Trophoblast cell (in vitro differentiated cells and primary cell): ENCODE measurements at regions not wholly inside any gene's neighbourhood (a gene's known extent, or its start where the extent isn't known, plus 50 kb on each side); places are given as distances from the start of the nearest gene placed in this dataset.
"Not testable (repeated sequence)": the region's sequence is repeated elsewhere in the genome, so short reads cannot be mapped to it uniquely, and the experiment has no call there.

Experiments
- DNase-seq, 2 donors: peaks; one replicate each; pipeline ENCODE4 v3.0.0-alpha.2; 2016
- H2AFZ ChIP-seq: 2 replicates; pipeline ENCODE4 v1.6.1; 2013; ENCODE audit warnings: low read length, moderate library complexity, mild to moderate bottlenecking; ENCODE audit not compliant: insufficient read depth, poor library complexity
- H2AK5ac ChIP-seq: 2 replicates; pipeline ENCODE4 v1.6.1; 2013; ENCODE audit warnings: mild to moderate bottlenecking, low read length
- H2BK120ac ChIP-seq: 2 replicates; pipeline ENCODE4 v1.6.1; 2013; ENCODE audit warnings: low read length, mild to moderate bottlenecking, moderate library complexity; ENCODE audit not compliant: insufficient read depth, poor library complexity
- H2BK12ac ChIP-seq: 2 replicates; pipeline ENCODE4 v1.6.1; 2013; ENCODE audit warnings: mild to moderate bottlenecking, low read length, moderate library complexity
- H2BK5ac ChIP-seq: 2 replicates; pipeline ENCODE4 v1.6.1; 2013; ENCODE audit warnings: low read length, low read depth, moderate library complexity, mild to moderate bottlenecking; ENCODE audit not compliant: poor library complexity
- H3K14ac ChIP-seq: 2 replicates; pipeline ENCODE4 v1.6.1; 2013; ENCODE audit warnings: mild to moderate bottlenecking, low read length
- H3K18ac ChIP-seq: 2 replicates; pipeline ENCODE4 v1.6.1; 2013; ENCODE audit warnings: mild to moderate bottlenecking, low read length
- H3K23ac ChIP-seq: 2 replicates; pipeline ENCODE4 v1.6.1; 2013; ENCODE audit warnings: low read length
- H3K27ac ChIP-seq: 2 replicates; pipeline ENCODE4 v1.5.1; 2013; ENCODE audit warnings: low read depth, mild to moderate bottlenecking, inconsistent platforms, low read length, moderate library complexity
- H3K27me3 ChIP-seq: 2 replicates; pipeline ENCODE4 v1.6.1; 2013; ENCODE audit warnings: inconsistent platforms, mild to moderate bottlenecking, low read length, moderate library complexity; ENCODE audit not compliant: insufficient read depth
- H3K36me3 ChIP-seq, 2 experiments: 1 replicate in 1 of 2; 2 replicates in 1 of 2; pipeline ENCODE4 v1.6.1; 2013; ENCODE audit warnings: low read length in 2 of 2, mild to moderate bottlenecking in 2 of 2, moderate library complexity in 1 of 2; ENCODE audit not compliant: insufficient read depth in 2 of 2, control insufficient read depth in 1 of 2
- H3K4ac ChIP-seq: 2 replicates; pipeline ENCODE4 v1.6.1; 2013; ENCODE audit warnings: low read depth, mild to moderate bottlenecking, low read length, moderate library complexity
- H3K4me1 ChIP-seq, 2 experiments: 1 replicate in 1 of 2; 2 replicates in 1 of 2; pipeline ENCODE4 v1.6.1; 2013; ENCODE audit warnings: low read length in 2 of 2, mild to moderate bottlenecking in 2 of 2, moderate library complexity in 1 of 2; ENCODE audit not compliant: insufficient read depth in 2 of 2, control insufficient read depth in 1 of 2
- H3K4me2 ChIP-seq: 2 replicates; pipeline ENCODE4 v1.6.1; 2013; ENCODE audit warnings: inconsistent platforms, mild to moderate bottlenecking, low read length, moderate library complexity
- H3K4me3 ChIP-seq: 2 replicates; pipeline ENCODE4 v1.5.1; 2013; ENCODE audit warnings: mild to moderate bottlenecking, low read depth, low read length, inconsistent platforms
- H3K79me1 ChIP-seq: one replicate; pipeline ENCODE4 v1.6.1; 2013; ENCODE audit warnings: low read length
- H3K79me2 ChIP-seq: 2 replicates; pipeline ENCODE4 v1.6.1; 2013; ENCODE audit warnings: low read length, mild to moderate bottlenecking; ENCODE audit not compliant: control insufficient read depth, insufficient read depth, poor library complexity
- H3K9ac ChIP-seq: 2 replicates; pipeline ENCODE4 v1.6.1; 2013; ENCODE audit warnings: mild to moderate bottlenecking, low read length
- H3K9me3 ChIP-seq: 2 replicates; pipeline ENCODE4 v1.6.1; 2013; ENCODE audit warnings: low read depth, mild to moderate bottlenecking, control low read depth, inconsistent platforms, low read length; ENCODE audit not compliant: insufficient read depth
- H4K12ac ChIP-seq: 2 replicates; pipeline ENCODE4 v1.6.1; 2013; ENCODE audit warnings: low read depth, mild to moderate bottlenecking, low read length, moderate library complexity
- H4K8ac ChIP-seq: 2 replicates; pipeline ENCODE4 v1.6.1; 2013; ENCODE audit warnings: low read depth, mild to moderate bottlenecking, low read length, moderate library complexity
- H4K91ac ChIP-seq: one replicate; pipeline ENCODE4 v1.6.1; 2013; ENCODE audit warnings: low read depth, mild to moderate bottlenecking, low read length, moderate library complexity
- WGBS: extraction: QIAGEN DNeasy Blood & Tissue Kit; methylation state at CpG from one replicate; pipeline ENCODE4 v1.1.7; 2013; ENCODE audit warnings: missing lambda C conversion rate; ENCODE audit not compliant: insufficient read length, insufficient coverage; ENCODE audit errors: extremely low coverage; 5-methylcytosine and 5-hydroxymethylcytosine counted together

DNA sequence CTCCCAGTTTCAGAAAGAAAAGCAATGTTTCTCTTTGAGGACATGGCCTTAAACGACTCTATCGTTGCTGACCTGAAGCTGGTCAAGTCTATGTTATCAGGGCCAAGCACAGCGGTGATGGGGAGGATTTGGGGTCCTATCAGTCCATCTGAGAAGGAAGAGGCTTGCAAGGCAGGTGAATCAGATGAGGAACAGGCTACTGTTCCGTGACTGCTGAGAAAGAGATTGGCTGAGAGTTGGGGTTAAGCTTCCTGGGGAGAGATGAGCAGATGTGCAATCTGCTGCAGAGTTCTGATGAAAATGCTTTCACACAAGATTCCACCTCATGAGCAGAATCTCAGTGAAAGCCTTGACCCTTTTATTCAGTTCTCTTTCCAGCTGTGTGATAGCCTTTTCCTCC, 168.3 kb upstream of the STMND1 start:
- Histone ChIP-seq H2BK12ac (no peak overlapping the region), H3K4me3 (no peak overlapping the region), H3K4me1 (no peaks in the 10 kb centered on the region), H4K8ac (no peak overlapping the region), H2BK120ac (no peak overlapping the region), H3K79me2 (no peaks in the 10 kb centered on the region), H4K12ac (no peak overlapping the region), H3K23ac (no peak overlapping the region), H4K91ac (no peak overlapping the region), H3K27me3 (no peaks in the 10 kb centered on the region), H3K18ac (no peak overlapping the region), H3K14ac (no peak overlapping the region), H3K27ac (no peak overlapping the region), H3K4me2 (no peak overlapping the region), H3K36me3 (no peaks in the 10 kb centered on the region), H3K9ac (no peak overlapping the region), H3K79me1 (no peaks in the 10 kb centered on the region), H3K9me3 (no peaks in the 10 kb centered on the region), H3K4ac (no peak overlapping the region), H2AK5ac (no peak overlapping the region), H2AFZ (no peak overlapping the region), H2BK5ac (no peak overlapping the region)
- WGBS = no CpG with 5 or more reads among the region's 4 CpGs
- DNase-seq = no peak

GRCh38 chr6:16932920-16933319, 168.9 kb upstream of the STMND1 start:
- Histone ChIP-seq H2BK5ac (no peak overlapping the region), H3K9ac (no peak overlapping the region), H4K91ac (no peak overlapping the region), H3K23ac (no peak overlapping the region), H2AK5ac (no peak overlapping the region), H2BK120ac (no peak overlapping the region), H4K12ac (no peak overlapping the region), H3K79me2 (no peaks in the 10 kb centered on the region), H3K14ac (no peak overlapping the region), H3K18ac (no peak overlapping the region), H3K27me3 (no peaks in the 10 kb centered on the region), H3K9me3 (no peaks in the 10 kb centered on the region), H3K4ac (no peak overlapping the region), H4K8ac (no peak overlapping the region), H2BK12ac (no peak overlapping the region), H3K4me1 (no peaks in the 10 kb centered on the region), H3K79me1 (no peaks in the 10 kb centered on the region), H3K4me3 (no peak overlapping the region), H3K4me2 (no peak overlapping the region), H3K36me3 (no peaks in the 10 kb centered on the region), H3K27ac (no peak overlapping the region), H2AFZ (no peak overlapping the region)
- WGBS = no CpG with 5 or more reads among the region's 4 CpGs
- no peak for DNase-seq

DNA sequence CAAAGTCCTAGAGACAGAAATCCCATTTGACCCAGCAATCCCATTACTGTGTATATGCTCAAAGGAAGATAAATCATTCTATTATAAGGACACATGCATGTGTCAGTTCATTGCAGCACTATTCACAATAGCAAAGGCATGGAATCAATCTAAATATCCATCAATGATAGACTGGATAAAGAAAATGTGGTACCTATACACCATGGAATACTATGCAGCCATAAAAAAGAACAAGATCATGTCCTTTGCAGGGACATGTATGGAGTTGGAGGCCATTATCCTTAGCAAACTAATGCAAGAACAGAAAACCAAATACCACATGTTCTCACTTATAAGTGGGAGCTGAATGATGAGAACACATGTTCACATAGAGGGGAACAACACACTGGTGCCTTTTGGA, 169.8 kb upstream of the ATXN1 start:
- not testable (repeated sequence) for H2BK5ac ChIP-seq, H3K23ac ChIP-seq, H3K4ac ChIP-seq, H3K4me3 ChIP-seq, H3K79me2 ChIP-seq, H3K14ac ChIP-seq, H2AK5ac ChIP-seq, H3K9ac ChIP-seq, H4K8ac ChIP-seq, H3K79me1 ChIP-seq, H4K12ac ChIP-seq, H3K4me1 ChIP-seq, H3K36me3 ChIP-seq, H3K4me2 ChIP-seq, H2AFZ ChIP-seq, H3K27me3 ChIP-seq, DNase-seq, H4K91ac ChIP-seq, H3K27ac ChIP-seq, H2BK12ac ChIP-seq, H2BK120ac ChIP-seq, H3K18ac ChIP-seq, H3K9me3 ChIP-seq

DNA sequence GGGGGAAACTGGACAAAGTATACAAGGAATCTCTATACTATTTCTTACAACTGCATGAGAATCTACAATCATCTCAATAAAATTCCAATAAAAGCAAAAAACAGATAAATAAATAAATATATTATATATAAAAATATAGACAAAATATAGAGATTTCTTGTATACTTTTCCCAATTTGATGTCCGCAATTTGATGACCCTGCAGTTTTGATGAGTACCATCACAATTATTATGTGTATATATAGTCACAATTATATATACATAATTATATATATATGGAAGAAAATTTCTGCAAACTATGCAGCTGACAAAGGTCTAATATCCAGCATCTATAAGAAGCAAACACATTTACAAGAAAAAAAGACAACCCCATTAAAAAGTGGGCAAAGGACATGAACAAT, 169.2 kb upstream of the ATXN1 start:
- Histone ChIP-seq H3K4me2 (no peak overlapping the region), H4K91ac (no peak overlapping the region), H2BK120ac (no peak overlapping the region), H2AFZ (no peak overlapping the region), H3K9ac (no peak overlapping the region), H3K18ac (no peak overlapping the region), H4K8ac (no peak overlapping the region), H3K79me2 (no peaks in the 10 kb centered on the region), H3K27ac (no peak overlapping the region), H3K23ac (no peak overlapping the region), H3K4me3 (no peak overlapping the region), H4K12ac (no peak overlapping the region), H3K36me3 (no peaks in the 10 kb centered on the region), H3K27me3 (no peaks in the 10 kb centered on the region), H3K4me1 (no peaks in the 10 kb centered on the region), H3K9me3 (no peaks in the 10 kb centered on the region), H3K14ac (no peak overlapping the region), H2AK5ac (no peak overlapping the region), H3K4ac (no peak overlapping the region), H3K79me1 (no peaks in the 10 kb centered on the region), H2BK12ac (no peak overlapping the region), H2BK5ac (no peak overlapping the region)
- DNase-seq = no peak
- no CpG with 5 or more reads among the region's 1 CpG for WGBS

- no peak for DNase-seq
- no peak overlapping the region for H3K4me2 ChIP-seq
- no peak overlapping the region for H2BK5ac ChIP-seq
- H2AFZ ChIP-seq = no peak overlapping the region
- H3K18ac ChIP-seq = no peak overlapping the region
- no peaks in the 10 kb centered on the region for H3K36me3 ChIP-seq
- H4K12ac ChIP-seq = no peak overlapping the region
- no peak overlapping the region for H3K14ac ChIP-seq
- H2BK12ac ChIP-seq = no peak overlapping the region
- no peak overlapping the region for H4K91ac ChIP-seq
- no peak overlapping the region for H2AK5ac ChIP-seq
- no peak overlapping the region for H3K4ac ChIP-seq
- no peaks in the 10 kb centered on the region for H3K79me2 ChIP-seq
- no peak overlapping the region for H3K23ac ChIP-seq
- H3K9ac ChIP-seq = no peak overlapping the region
- H3K4me3 ChIP-seq = no peak overlapping the region
- H3K9me3 ChIP-seq = no peaks in the 10 kb centered on the region
- no peak overlapping the region for H3K27ac ChIP-seq
- no peak overlapping the region for H2BK120ac ChIP-seq
- H3K27me3 ChIP-seq = no peaks in the 10 kb centered on the region
- H4K8ac ChIP-seq = no peak overlapping the region
- H3K4me1 ChIP-seq = no peaks in the 10 kb centered on the region
- H3K79me1 ChIP-seq = no peaks in the 10 kb centered on the region
These were observed 168.5 kb upstream of the ATXN1 start for GRCh38 chr6:16929809-16930208.
